ENCODE measurements at regions not wholly inside any gene's neighbourhood (a gene's known extent, or its start where the extent isn't known, plus 50 kb on each side); places are given as distances from the start of the nearest gene placed in this dataset.

DNA sequence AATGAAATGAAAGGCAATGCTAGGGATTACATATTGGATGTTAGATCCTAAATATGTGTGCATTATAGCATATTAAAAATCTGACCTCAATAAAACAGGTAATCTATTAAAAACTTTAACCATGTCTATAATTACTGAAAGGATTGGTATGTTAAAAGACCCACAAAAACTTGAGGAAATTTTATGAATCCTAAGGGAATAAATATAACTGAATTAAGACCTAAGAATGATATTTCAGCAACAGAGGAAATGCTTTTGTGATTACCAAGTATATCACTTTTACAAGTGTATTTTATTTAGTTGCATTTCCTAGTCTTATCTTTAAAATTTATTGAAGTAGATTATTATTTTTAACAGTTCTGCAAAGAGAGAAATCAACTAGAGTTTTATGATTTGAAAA is 571.5 kb downstream of the HDGFL1 start:
- peak; percentile 12 to 29 for DNase-seq (ENCODE audit: low read depth in 2 of 2)

DNA sequence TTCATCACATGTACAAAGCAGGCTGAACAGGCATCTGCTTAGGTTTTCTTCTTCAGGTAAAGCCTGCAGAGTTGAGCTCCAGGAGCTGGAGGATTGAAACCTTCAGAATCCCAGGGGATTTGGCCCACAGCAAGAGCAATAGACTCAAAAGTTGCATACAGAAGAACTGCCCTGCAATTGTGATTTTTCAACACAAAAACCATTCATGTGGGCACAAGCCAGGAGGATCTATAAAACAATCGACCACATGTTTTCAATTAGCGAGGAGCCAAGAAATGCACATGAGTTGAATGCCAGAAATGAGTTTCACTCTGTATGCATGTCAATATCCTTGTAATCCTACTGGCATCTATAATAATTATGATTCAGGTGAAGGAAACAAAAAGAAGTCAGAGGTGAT is 576.4 kb downstream of the HDGFL1 start:
- peak; percentile 35 to 36 for DNase-seq (ENCODE audit: low read depth in 2 of 2)

DNA sequence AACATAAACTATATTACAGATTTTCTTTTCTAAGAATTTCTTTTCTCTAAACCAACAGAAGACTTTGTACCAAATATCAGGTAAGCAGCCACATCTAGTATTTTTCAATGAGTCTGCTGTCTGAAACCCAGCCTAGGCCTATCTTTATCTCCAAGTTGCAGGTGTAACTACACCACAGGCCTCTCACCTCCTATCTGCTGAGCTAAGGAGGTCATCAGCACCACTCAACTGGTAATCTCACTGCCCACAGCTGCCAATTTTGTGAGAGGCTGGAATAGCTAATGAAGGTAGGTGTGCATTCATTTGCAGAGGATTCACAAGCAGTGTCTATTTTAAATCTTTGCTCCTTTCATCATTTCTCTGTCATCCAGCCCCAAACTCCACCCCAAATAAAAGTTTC is 584.8 kb downstream of the HDGFL1 start:
- no peak for DNase-seq (ENCODE audit: low read depth in 2 of 2)

DNA sequence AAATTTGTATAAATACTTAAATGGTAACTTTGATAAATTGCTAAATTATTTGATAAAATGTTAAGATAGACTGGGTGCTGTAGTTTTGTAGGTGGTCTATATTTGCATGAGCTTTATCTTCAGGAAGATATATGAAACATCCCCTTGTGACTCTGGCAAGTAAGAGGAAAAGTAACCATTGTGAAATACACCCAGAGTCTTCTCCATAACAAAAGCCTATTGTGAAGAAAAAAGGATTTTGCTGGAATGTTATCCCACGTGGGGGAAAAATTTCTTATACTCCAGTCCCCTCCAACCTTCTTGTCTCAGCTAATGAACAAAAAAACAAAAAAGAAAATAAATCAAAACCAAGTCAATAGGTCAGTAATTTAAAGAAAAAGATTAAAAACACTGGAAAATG is 600.7 kb downstream of the HDGFL1 start:
- DNase-seq (ENCODE audit: low read depth in 2 of 2): no peak

DNA sequence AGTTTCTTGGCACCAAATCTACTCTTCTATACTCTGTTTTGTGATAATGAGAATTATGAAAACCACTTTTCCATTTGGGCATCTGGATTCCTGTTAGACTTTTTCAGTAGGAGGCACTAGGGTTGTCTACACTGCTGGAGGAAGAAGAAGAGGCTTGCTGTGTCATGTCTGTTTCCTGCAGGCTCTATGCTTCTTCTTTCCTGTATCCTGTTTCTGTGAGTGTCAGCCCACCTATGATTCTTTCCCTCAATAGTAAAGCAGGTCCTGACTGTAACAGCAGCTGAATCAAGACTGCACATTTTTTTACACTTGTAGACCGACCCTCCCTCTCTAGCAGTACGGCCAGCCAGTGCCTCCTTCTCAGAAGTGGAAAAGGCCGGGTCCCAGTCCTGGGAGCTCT is 603.9 kb downstream of the HDGFL1 start:
- DNase-seq (ENCODE audit: low read depth in 2 of 2): no peak

DNA sequence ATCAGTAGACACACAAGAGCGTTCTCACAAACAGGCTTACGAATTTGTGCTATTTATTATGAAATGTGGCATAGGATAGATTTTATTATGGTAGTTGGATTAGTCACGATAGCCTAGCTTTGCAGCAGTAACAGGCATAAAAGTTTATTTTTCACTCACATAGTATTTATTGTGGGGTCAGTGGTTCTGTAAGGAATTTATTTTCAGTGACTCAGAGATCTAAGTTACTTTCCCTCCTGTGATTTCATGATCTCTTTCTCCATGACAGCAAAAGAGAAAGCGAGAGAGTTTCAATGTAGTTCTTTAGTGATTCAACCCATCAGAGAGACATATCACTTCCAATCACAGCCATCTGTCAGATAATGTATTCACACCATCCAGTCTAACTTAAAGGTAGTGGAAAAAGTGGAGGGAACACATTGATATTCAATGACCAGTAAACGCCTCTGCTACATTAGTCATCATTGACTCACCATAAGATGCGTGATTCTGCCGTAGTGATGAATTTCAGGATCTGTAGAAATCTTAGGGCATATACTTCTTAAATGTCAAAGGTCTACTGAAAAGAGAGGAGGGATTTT is 605.5 kb downstream of the HDGFL1 start:
- DNase-seq (ENCODE audit: low read depth in 2 of 2): peak; percentile 76 to 78

DNA sequence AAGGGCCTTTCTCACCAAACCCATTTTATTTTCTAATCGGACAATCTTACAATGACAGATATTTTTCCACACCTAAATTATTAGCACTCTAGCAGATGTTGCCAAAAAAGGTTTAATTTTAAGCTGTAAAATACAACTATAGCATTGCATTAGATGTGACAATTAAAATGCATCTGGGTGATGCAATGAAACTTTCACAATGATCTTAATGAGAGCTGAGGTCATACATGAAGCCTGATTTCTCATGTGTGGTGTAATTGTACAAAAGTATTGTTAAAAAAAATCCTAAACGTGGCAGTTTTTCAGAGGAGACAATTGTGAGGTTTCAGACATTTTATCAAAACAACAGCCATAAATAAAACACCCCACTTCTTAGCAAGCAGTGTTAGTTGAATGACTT is 606.0 kb downstream of the HDGFL1 start:
- peak; percentile 23 to 32 for DNase-seq (ENCODE audit: low read depth in 2 of 2)

DNA sequence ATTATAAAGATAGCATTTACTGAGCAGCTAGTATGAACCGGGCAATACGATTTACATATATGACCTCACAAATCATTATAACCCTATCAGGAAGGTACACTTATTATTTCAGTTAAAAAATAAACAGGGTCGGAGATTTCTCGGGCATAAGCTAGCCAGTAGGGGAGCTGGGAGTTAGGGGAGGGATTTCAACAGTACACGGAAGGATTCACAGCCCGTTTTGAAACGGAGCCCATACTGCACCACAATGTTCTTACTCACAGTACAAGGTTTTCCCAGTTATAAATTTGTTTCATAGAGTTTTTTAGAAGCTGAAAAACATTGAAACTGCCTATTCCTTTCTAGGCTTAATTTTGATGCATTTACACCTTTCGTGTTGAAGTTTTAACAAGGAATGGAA is 607.1 kb downstream of the HDGFL1 start:
- no peak for DNase-seq (ENCODE audit: low read depth in 2 of 2)

DNA sequence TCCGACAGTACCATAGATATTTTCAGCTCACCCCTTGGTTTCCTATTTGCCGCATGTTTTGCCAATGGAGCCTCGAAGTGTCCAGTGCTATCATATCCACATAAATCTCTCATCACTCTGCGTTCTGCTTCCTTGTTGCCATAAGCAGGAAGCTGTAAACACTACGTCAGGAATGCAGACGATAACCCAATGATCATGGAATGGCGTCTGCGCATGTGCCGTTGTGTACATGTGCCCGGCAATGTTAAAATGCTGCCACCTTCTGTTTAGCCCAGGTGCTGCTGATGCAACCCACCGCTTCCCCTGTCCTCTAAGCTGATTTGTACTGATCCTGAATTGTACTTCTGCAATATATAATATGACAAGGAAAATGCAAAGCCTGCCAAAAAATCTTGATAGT is 607.5 kb downstream of the HDGFL1 start:
- DNase-seq (ENCODE audit: low read depth in 2 of 2): no peak

DNA sequence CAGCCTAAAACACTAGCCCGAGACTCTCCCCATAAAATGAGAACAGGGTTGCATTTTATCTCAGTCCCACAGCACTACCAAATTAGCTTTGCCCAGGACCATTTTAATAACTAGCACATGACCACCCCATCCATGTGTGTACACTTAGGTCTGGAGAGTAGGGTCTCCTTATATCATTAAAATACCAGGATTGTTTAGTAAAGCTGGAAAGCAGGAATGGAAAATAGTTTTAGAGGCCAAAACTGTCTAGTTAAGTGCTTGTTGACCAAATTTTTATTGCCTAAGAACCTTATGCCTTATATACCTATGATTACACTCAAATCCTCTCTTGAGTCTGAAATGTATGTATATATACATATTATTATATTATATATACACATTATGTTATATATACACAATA is 608.4 kb downstream of the HDGFL1 start:
- no peak for DNase-seq (ENCODE audit: low read depth in 2 of 2)

DNA sequence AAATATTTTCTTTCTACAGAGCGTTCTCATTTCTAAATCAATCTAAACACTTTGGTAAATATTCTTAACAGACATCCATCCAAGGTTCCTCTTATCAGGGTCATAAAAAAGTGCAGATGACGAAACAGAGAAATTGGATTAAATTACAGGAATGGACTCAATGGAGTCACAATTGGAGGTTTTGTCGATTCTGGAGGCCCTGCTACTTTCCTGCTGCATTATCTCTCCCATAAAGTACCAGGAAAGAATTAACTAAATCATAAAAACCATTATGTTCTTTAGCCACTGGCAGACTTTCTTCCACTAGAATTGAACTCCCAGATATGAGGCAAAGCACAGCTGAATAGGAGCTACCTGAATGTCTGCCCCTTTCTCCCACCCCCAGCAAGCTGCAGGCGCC is 610.6 kb downstream of the HDGFL1 start:
- DNase-seq (ENCODE audit: low read depth in 2 of 2): no peak

DNA sequence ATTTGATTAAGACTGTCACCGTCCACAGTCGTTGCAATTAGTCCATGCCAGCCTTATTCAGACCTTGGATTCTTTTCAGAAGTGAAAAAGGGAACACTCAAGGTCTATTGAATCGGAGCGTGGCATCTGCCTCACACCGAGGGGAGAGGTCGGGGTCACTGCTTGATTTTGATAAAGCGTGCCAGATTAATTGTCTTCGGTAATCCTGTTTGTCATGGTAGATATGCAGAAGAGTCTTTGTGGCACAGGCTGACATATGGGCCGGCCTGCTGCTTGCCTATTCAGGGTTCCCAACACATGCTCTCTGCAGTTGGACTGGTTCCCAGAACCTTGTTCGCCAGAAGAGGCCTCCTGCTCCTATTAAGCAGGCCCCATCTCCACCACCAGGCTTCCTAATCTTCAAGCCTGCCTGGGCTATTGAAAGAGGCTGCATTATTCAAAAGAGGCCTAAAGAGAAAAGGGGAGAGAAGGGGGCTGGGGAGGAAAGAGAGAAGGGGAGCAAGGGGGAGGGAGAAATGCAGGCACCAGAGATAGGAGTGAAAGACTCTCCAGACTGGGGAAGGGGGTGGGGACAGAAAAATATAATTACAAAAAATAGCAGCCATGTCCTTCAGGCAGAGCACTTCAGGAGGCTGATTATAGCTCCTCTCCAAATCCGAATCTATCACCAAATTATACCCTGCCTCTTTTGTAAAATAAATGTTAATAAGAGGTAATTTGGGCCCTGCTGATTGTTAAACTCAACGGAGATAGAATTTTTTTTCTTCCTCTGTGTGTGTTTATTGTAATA is 611.3 kb downstream of the HDGFL1 start:
- peak; percentile 81 to 83 for DNase-seq (ENCODE audit: low read depth in 2 of 2)

DNA sequence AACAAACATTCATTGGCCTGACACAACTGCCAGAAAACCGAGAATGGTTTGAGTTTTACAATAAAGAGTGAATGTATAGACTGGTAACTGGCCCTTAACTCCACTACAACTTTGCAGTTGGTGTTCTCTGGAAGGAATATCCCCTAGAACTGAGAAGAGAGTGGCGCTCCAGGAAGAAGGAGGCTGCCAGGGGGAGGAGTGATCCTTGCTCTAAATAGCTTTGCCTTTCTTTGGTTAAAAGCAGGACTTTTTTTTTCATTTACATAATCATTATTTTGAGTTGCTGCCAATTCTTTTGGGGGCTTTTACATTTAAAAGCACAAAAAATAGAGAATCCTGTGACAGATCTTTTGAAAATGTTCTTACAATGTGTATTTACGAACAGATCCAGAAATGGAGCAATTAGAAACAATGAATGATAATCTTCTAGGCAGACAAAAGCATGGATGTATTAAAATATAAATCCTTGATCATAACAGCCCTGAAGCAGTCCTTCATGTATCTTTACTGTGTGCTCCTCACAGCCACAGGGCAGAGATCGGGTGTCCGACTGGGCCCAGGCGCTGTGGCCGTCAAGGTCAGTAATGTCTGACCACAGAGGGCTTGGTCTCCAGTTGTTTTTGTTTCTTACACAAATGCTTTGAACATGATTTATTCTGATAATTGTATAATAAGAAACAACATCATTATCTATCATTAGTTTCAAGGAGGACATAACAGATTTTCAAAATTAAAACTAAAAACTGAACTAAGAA is 612.2 kb downstream of the HDGFL1 start:
- DNase-seq (ENCODE audit: low read depth in 2 of 2): no peak

DNA sequence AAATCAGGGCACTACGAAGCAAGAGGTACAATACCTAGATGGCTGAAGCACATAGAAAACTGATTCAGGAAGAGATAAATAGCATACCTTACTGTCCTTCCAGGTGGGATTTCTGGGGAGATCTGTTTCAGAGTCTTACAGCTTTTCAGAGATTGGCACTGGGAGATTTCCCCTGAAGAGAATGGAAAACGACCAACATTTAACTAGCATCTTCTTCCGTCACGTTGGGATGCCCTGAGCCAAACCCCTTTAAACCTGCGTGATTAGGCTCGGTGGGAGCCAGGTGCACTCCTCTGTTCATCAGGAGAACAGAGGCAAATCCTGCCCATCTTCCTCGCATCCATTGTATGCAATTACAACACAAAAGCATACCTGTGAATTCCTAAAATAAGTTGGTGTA is 614.5 kb downstream of the HDGFL1 start:
- no peak for DNase-seq (ENCODE audit: low read depth in 2 of 2)

DNA sequence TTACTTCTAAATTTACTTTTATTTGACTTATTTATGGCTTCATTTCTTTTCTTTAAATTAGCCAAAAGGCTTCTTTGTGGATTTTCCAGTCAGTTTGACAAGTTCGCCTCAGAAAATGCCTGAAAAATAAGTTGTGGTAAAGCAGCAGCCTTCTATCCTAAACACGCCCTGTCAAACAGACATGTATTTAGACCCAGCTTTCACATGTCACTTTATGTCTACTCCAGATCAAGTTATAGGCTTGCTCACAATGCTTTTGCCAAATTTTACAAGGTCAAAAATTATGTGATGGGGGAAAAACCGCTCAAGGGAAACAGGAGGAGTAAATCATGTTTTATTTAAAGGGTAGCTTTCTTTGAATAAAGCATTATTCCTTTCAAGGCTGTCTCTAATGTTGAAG is 615.0 kb downstream of the HDGFL1 start:
- no peak for DNase-seq (ENCODE audit: low read depth in 2 of 2)

DNA sequence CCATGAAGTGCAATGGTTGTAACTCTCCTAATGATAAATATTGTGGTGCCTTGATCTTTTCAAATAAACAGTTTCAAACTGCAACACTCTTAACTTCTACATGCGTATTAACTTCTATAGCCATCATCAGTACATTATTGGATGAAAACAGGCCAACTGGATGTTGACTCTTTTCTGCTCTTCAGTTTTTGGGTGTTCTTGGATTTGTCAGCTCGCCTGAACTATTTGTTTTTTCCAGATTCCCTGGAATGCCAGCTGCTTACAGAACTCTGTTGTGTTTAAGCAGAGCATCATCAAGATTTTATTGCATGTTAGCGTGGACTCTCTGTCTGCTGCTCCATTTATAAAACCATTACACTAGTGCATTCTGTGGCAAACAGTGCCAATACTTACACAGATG is 626.1 kb downstream of the HDGFL1 start:
- DNase-seq (ENCODE audit: low read depth in 2 of 2): no peak

DNA sequence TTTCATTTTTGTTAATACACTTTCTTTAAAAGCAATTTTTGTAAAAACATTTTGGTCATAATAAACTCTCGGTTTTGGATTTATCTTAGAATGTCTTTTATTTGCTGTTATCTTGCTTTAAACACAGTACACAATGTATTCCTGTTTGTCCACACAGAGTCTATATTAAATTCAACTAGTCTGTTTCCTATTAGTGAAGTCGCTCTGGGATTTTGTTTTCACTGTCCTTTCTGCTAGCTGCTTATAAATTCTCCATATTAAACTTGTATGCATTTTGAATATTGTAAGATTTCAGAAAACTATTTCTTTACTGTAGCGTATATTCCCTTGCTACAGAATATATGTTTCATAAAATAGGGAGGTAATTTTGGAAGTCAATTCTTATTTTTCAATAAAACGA is 630.2 kb downstream of the HDGFL1 start:
- no peak for DNase-seq (ENCODE audit: low read depth in 2 of 2)

DNA sequence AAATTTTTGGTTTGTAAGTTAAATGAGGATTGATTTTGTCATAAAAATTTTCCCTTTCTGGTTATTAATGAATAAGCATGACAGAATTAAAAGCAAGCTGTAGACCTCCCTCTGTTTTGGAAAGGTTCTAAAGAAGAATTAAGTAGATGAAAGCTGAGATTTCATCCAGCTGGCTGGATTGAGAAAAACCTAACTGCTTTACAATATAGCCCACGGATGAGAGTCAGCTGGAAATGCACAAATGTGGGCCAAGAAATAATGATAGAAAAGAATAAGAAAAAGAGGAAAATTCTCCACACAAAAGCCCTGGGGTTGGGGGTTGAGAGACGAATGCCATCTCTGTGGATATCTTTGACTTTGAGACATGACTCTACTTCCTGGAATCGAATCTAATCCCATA is 631.6 kb downstream of the HDGFL1 start:
- no peak for DNase-seq (ENCODE audit: low read depth in 2 of 2)

DNA sequence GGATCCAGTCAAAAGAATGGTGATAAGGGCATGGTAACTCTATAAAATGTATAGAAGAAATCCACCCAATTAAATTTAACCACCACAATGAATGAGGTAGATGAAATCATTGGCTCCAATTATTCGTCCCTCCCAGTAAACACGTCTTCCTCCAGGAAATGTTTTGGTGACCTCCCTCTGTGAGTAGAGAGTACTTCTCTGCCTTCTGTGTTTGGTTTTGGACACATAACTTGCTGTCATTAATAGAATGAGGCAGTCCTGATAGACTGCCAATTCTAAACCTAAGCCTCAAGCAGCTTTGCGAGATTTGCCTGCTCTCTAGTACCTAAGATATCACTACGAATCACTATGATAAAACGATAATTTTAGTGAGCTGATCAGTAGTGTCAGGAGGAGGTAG is 632.8 kb downstream of the HDGFL1 start:
- no peak for DNase-seq (ENCODE audit: low read depth in 2 of 2)

DNA sequence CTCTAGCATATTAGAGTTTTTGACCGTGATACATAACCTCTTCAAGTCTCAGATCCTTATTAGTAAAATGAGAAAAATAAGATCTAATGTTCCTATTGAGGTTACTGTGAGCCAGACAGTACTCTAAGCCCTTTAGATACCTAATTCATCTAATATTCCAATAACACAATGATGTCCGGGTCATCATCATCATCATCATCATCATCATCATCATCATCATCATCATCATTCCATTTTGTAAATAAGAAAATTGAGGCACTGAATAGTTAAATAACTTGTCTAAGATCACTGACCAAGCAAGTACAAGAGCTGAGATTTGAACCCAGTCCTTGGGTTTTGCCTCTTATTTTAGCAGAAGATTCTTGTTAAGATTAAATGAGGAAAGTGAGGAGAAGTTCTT is 643.0 kb downstream of the HDGFL1 start:
- no peak for DNase-seq (ENCODE audit: low read depth in 2 of 2)

DNA sequence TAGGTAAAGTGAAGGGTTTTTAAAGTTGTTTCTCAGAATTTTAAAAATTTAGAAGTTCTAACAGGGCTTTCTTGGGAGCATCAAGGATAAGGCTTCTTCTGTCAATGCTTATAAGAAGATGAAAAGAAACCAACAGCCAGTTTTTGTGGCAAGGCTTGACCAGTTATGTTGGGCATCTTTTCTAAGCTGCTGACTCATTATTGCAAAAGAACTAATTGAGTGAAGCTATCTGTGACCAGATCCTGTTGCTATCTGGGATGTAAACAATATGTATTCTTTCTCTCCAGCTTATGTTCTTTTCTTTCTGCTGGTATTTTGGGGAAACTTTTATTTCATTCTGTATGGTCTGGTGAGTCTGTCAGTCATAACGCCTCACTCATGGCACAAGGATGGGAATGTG is 643.8 kb downstream of the HDGFL1 start:
- DNase-seq (ENCODE audit: low read depth in 2 of 2): no peak

DNA sequence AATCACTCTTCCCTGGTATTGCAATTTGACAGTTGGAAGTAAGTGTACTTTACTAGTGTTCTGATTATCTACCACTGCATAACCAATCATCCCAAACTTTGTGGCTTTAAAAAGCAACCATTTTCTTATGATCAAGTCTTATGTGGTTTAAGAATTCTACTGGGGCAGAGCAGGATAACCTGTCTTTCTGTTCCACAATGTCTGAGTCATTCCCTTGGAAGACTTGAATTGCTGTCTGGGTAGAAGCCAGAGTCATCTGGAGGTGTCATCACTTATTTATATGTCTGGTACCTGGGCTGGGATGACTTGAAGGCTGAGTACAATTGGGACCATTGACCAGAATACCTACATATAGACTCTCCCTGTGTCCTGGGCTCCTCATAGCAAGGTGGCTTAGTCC is 644.3 kb downstream of the HDGFL1 start:
- no peak for DNase-seq (ENCODE audit: low read depth in 2 of 2)

DNA sequence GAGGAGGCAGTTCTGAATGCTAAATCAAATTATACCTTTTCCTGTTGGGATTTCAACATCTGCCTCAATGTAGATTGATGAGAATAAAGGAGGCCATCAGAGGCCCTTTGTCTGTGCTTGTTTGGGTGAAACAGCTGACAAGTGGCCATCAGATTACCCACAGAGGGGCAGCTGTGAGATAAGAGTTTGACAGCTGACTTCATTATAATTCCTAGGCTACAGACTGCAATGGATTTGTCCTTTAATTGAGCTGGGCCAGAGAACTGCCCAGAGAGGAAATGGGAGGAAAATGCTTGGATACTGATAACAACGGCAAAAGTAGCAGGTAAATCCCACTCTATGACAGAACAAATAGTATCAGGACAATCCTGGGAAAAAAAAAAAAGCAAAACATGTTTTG is 649.4 kb downstream of the HDGFL1 start:
- no peak for DNase-seq (ENCODE audit: low read depth in 2 of 2)
